ENCODE measurements at regions not wholly inside any gene's neighbourhood (a gene's known extent, or its start where the extent isn't known, plus 50 kb on each side); places are given as distances from the start of the nearest gene placed in this dataset.

DNA sequence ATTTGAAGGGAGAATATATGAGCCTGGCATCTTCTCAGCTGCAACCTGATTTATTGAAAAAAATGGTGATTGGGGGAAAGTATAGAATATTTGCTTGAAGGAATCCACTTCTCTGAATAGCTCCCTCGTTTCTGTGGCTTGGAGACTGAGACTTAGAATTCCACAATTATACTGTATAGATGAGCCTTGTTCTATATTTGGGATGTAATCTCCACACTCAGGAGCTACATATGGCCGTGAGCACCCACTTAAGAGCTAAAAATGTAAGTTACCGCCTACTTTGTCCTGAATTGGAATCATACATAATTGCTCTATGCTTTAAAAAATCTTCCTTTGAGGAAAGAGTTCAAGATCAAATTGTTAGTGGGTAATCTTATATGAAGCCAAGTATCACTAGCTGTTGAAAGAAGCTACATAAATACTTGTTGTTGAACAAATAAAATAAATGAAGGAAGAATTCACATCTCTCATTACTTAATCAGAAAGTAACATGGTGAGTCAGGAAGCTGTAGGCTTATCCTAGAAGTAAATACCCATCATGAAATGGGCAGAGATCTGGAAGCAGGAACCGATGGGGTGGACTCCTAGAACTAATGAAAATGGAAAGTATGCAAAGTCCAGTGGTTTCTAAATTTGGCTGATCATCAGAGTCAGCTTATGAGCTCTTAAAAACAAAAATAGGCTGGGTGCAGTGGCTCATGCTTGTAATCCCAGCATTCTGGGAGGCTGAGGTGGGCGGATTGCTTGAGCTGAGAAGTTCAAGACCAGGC lies 254.3 kb downstream of the SOX4 start:
- H3K27ac ChIP-seq (ENCODE audit: insufficient read depth, low read depth, low read length) = peak overlapping the region; percentile 98
- DNase-seq (ENCODE audit: low read depth, low spot score) (peak; percentile 38), FAIRE-seq (peak; percentile 12)
- H3K79me2 ChIP-seq (ENCODE audit: control insufficient read depth, insufficient read depth, low read length) = no peaks in the 10 kb centered on the region
- H3K4me1 ChIP-seq (ENCODE audit: control insufficient read depth, extremely low read depth, insufficient read depth, low read length) = peaks cover 54% of the 10 kb centered on the region
- H3K9me1 ChIP-seq (replicated peaks; ENCODE audit: control insufficient read depth, extremely low read depth, insufficient read depth, low read length) = no peaks in the 10 kb centered on the region
- peak overlapping the region in 1 of 3 experiments; percentile 27 for H3K4me3 ChIP-seq (replicated peaks in 1 of 3; ENCODE audit: insufficient read depth in 1 of 3, low read depth in 1 of 3, low read length in 3 of 3)
- POLR2A ChIA-PET = interaction anchor here (0.5 to 4.9 kb wide), 4 partner anchors 16 to 254 kb away, joined by 3 to 47 read pairs (median 4); partner anchors contain the start of gene SOX4
- TF ChIP-seq EZH2 (IDR thresholded peaks at IDR 0.05; ENCODE audit: borderline replicate concordance, low read depth, low read length, severe bottlenecking) (no peak), GATA2 (IDR thresholded peaks at IDR 0.05; ENCODE audit: insufficient read depth, insufficient read length, low read depth, low read length) (no peak), MYC (IDR thresholded peaks at IDR 0.05; ENCODE audit: low read depth, low read length) (no peak)
- CTCF ChIA-PET = interaction anchor here (0.8 to 2.1 kb wide), 13 partner anchors 10 to 1566 kb away, joined by 3 to 8 read pairs (median 3); no protein-coding TSS in a partner anchor
- no peaks in the 10 kb centered on the region for H4K20me1 ChIP-seq (replicated peaks; ENCODE audit: control insufficient read depth, extremely low read depth, insufficient read depth, low read length)
- TSS peak; percentile 52 for BruUV-seq (replicated peaks)
- dilution Hi-C loops (cut with MboI; ENCODE audit: extremely low pct_ligation_motif_present, low sequenced_read_pairs) (no loop called here), intact Hi-C loops (cut with micrococcal nuclease) (loop anchor here (1.0 to 5.0 kb wide), 13 partner anchors 37 to 1037 kb away; no protein-coding TSS in a partner anchor)
- peak overlapping the region; percentile 82 for H3K9ac ChIP-seq (replicated peaks; ENCODE audit: extremely low read depth, insufficient read depth, low read length)
- no peaks in the 10 kb centered on the region for H3K9me3 ChIP-seq (replicated peaks; ENCODE audit: control insufficient read depth, insufficient read depth, low read length)
- peak overlapping the region; percentile 92 for H3K4me2 ChIP-seq (ENCODE audit: insufficient read depth, low read length)
- H2AFZ ChIP-seq (ENCODE audit: low read depth, low read length) = no peak overlapping the region
- H3K27me3 ChIP-seq (ENCODE audit: control insufficient read depth in 2 of 2, insufficient read depth in 2 of 2, low read length in 2 of 2) = no peaks in the 10 kb centered on the region
- H3K36me3 ChIP-seq (ENCODE audit: control insufficient read depth in 2 of 2, extremely low read depth in 1 of 2, insufficient read depth in 2 of 2, low read length in 2 of 2) = no peaks in the 10 kb centered on the region

DNA sequence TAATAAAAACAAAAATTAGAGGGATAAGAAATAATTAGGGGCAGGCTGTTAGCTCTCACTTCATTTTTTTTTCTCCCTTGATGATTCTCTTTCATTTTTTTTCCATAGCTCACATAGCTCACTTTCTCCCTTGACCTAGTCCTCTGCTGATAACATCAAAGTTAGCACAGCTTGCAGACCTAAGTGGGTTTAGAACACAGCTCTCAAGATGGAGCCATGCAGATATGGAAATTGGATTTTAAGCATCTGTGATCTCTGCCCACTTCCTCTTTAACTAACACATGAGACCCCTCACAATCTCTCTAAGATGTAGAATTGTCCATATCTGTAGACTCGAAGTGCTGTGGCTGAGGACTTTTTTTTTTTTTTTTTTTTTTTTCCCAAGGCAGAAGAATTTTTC lies 257.1 kb downstream of the SOX4 start:
- CTCF ChIA-PET = no interaction called here
- Histone ChIP-seq H3K27me3 (ENCODE audit: control insufficient read depth in 2 of 2, insufficient read depth in 2 of 2, low read length in 2 of 2) (no peaks in the 10 kb centered on the region), H3K27ac (ENCODE audit: insufficient read depth, low read depth, low read length) (no peak overlapping the region), H3K9me3 (replicated peaks; ENCODE audit: control insufficient read depth, insufficient read depth, low read length) (no peaks in the 10 kb centered on the region), H3K36me3 (ENCODE audit: control insufficient read depth in 2 of 2, extremely low read depth in 1 of 2, insufficient read depth in 2 of 2, low read length in 2 of 2) (no peaks in the 10 kb centered on the region), H3K4me2 (ENCODE audit: insufficient read depth, low read length) (no peak overlapping the region), H3K9ac (replicated peaks; ENCODE audit: extremely low read depth, insufficient read depth, low read length) (no peak overlapping the region), H3K4me3 (replicated peaks in 1 of 3; ENCODE audit: insufficient read depth in 1 of 3, low read depth in 1 of 3, low read length in 3 of 3) (no peak overlapping the region), H3K4me1 (ENCODE audit: control insufficient read depth, extremely low read depth, insufficient read depth, low read length) (peaks cover 33% of the 10 kb centered on the region), H3K9me1 (replicated peaks; ENCODE audit: control insufficient read depth, extremely low read depth, insufficient read depth, low read length) (no peaks in the 10 kb centered on the region), H3K79me2 (ENCODE audit: control insufficient read depth, insufficient read depth, low read length) (no peaks in the 10 kb centered on the region), H4K20me1 (replicated peaks; ENCODE audit: control insufficient read depth, extremely low read depth, insufficient read depth, low read length) (no peaks in the 10 kb centered on the region), H2AFZ (ENCODE audit: low read depth, low read length) (no peak overlapping the region)
- BruUV-seq (replicated peaks) = no TSS peak
- POLR2A ChIA-PET = no interaction called here
- intact Hi-C loops (cut with micrococcal nuclease) (no loop called here), dilution Hi-C loops (cut with MboI; ENCODE audit: extremely low pct_ligation_motif_present, low sequenced_read_pairs) (no loop called here)
- DNase-seq (ENCODE audit: low read depth, low spot score) (no peak), FAIRE-seq (no peak)
- TF ChIP-seq FOS (IDR thresholded peaks at IDR 0.05; ENCODE audit: borderline replicate concordance, insufficient read depth, low read length) (no peak), JUN (IDR thresholded peaks at IDR 0.05; ENCODE audit: borderline replicate concordance, insufficient read depth, insufficient read length, low read depth) (no peak), GATA2 (IDR thresholded peaks at IDR 0.05; ENCODE audit: insufficient read depth, insufficient read length, low read depth, low read length) (no peak), POLR2A (IDR thresholded peaks at IDR 0.05; ENCODE audit: low read depth, low read length) (no peak), POLR2AphosphoS5 (IDR thresholded peaks at IDR 0.05; ENCODE audit: insufficient read depth, low read depth, low read length) (no peak), EZH2 (IDR thresholded peaks at IDR 0.05; ENCODE audit: borderline replicate concordance, low read depth, low read length, severe bottlenecking) (no peak), MYC (IDR thresholded peaks at IDR 0.05; ENCODE audit: low read depth, low read length) (no peak), CTCF (IDR thresholded peaks at IDR 0.05; ENCODE audit: extremely low read depth in 1 of 2, insufficient read depth in 1 of 2, low read depth in 1 of 2, low read length in 2 of 2) (no peak)
- TF ChIP-seq, protein P1, sequence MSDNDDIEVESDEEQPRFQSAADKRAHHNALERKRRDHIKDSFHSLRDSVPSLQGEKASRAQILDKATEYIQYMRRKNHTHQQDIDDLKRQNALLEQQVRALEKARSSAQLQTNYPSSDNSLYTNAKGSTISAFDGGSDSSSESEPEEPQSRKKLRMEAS (IDR thresholded peaks at IDR 0.05; ENCODE audit: insufficient read depth, insufficient read length) = no peak

Measured in endothelial cell of umbilical vein (primary cell).